ENCODE measurements at regions not wholly inside any gene's neighbourhood (a gene's known extent, or its start where the extent isn't known, plus 50 kb on each side); places are given as distances from the start of the nearest gene placed in this dataset.
"Not testable (repeated sequence)": the region's sequence is repeated elsewhere in the genome, so short reads cannot be mapped to it uniquely, and the experiment has no call there.

DNA sequence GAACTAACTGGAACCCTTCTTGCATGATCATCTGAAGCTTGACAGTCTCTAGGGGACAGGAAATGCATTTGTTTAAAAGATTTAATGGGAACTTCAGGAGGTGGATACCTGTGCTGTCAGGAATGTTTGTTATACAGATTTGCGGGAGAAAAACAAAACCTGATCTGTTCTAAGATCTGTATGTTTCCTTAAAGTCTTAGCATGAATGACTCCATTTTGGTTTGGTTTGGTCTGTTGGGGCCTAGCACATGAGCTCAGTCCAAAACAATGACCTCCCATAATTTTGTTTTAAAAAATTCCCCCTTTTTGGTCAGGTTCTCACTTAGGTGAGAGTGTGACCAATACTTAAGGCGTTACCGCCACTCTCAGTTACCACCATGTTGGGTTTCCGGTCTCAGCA, 138.7 kb downstream of the AKR1D1 start:
- H3K9me3 ChIP-seq (ENCODE audit: control insufficient read depth, insufficient read depth, low read depth, low read length), result peaks cover 55% of the 10 kb centered on the region
- H3K36me3 ChIP-seq (ENCODE audit: control insufficient read depth, insufficient read depth, low read length), result peaks cover 7% of the 10 kb centered on the region
- H3K27ac ChIP-seq (ENCODE audit: low read depth, low read length), result no peak overlapping the region
- H3K4me3 ChIP-seq (ENCODE audit: low read depth, low read length), result no peak overlapping the region
- H3K4me1 ChIP-seq (ENCODE audit: control insufficient read depth, insufficient read depth, low read length), result no peaks in the 10 kb centered on the region
- H3K9ac ChIP-seq (ENCODE audit: low read length), result no peak overlapping the region
- no peaks in the 10 kb centered on the region for H3K27me3 ChIP-seq (ENCODE audit: control insufficient read depth, insufficient read depth, low read length)

DNA sequence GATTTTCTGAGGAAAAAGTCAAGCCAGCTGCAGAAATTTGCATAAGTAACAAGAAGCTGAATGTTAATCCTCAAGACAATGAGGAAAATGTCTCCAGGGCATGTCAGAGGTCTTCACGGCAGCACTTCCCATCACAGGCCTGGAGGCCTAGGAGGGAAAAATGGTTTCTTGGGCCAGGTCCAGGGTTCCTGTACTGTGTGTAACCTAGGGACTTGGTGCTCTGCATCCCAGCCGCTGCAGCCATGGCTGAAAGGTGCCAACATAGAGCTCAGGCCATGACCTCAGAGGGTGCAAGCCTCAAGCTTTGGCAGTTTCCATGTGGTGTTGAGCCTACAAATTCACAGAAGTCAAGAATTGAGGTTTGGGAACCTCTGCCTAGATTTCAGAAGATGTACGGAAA, 144.1 kb downstream of the AKR1D1 start:
- Histone ChIP-seq H3K9me3 (ENCODE audit: control insufficient read depth, insufficient read depth, low read depth, low read length) (peaks cover 92% of the 10 kb centered on the region), H3K36me3 (ENCODE audit: control insufficient read depth, insufficient read depth, low read length) (peaks cover 16% of the 10 kb centered on the region)
- H3K4me1 ChIP-seq (ENCODE audit: control insufficient read depth, insufficient read depth, low read length); H3K4me3 ChIP-seq (ENCODE audit: low read depth, low read length); H3K9ac ChIP-seq (ENCODE audit: low read length); H3K27me3 ChIP-seq (ENCODE audit: control insufficient read depth, insufficient read depth, low read length); H3K27ac ChIP-seq (ENCODE audit: low read depth, low read length): not testable (repeated sequence)

DNA sequence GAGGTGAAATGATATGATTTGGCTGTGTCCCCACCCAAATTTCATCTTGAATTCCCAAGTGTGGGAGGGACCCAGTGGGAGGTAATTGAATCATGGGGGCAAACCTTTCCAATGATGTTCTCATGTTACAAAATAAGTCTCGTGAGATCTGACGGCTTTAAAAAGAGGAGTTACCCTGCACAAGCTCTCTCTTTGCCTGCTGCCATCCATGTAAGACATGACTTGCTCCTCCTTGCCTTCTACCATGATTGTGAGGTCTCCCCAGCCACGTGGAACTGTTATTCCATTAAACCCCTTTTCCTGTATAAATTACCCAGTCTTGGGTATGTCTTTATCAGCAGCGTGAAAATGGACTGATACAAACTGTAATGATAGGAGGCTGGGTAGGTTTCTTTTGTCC, 145.1 kb downstream of the AKR1D1 start:
- not testable (repeated sequence) for H3K27me3 ChIP-seq (ENCODE audit: control insufficient read depth, insufficient read depth, low read length); H3K4me1 ChIP-seq (ENCODE audit: control insufficient read depth, insufficient read depth, low read length); H3K9ac ChIP-seq (ENCODE audit: low read length); H3K27ac ChIP-seq (ENCODE audit: low read depth, low read length); H3K4me3 ChIP-seq (ENCODE audit: low read depth, low read length)
- H3K9me3 ChIP-seq (ENCODE audit: control insufficient read depth, insufficient read depth, low read depth, low read length), result peaks cover 82% of the 10 kb centered on the region
- peaks cover 14% of the 10 kb centered on the region for H3K36me3 ChIP-seq (ENCODE audit: control insufficient read depth, insufficient read depth, low read length)

DNA sequence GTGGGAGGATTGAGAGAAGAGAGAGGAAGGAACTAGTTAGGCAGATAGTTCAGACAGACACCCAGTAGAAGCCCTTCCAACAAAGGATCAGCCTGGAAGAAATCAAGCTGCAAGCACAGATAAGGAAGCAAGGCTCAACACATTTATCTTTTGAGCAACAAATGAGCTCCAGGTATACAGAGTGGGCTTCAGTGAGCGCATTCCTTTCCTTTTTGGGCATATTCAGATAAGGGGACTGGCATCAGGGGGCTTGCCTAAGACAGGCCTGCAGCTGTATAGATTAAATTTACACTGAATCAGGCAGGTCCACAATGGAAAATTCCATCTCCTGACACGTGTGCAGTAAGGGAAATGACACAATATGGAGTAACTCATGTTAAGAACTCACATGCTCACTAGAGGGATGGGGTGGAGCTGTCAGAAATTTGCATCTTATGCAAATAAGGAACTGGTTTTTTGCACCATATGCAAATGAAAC, 147.2 kb downstream of the AKR1D1 start:
- H3K4me1 ChIP-seq (ENCODE audit: control insufficient read depth, insufficient read depth, low read length), result no peaks in the 10 kb centered on the region
- no peaks in the 10 kb centered on the region for H3K27me3 ChIP-seq (ENCODE audit: control insufficient read depth, insufficient read depth, low read length)
- peaks cover 67% of the 10 kb centered on the region for H3K9me3 ChIP-seq (ENCODE audit: control insufficient read depth, insufficient read depth, low read depth, low read length)
- peaks cover 8% of the 10 kb centered on the region for H3K36me3 ChIP-seq (ENCODE audit: control insufficient read depth, insufficient read depth, low read length)
- no peak overlapping the region for H3K27ac ChIP-seq (ENCODE audit: low read depth, low read length)
- H3K9ac ChIP-seq (ENCODE audit: low read length), result no peak overlapping the region
- no peak overlapping the region for H3K4me3 ChIP-seq (ENCODE audit: low read depth, low read length)

DNA sequence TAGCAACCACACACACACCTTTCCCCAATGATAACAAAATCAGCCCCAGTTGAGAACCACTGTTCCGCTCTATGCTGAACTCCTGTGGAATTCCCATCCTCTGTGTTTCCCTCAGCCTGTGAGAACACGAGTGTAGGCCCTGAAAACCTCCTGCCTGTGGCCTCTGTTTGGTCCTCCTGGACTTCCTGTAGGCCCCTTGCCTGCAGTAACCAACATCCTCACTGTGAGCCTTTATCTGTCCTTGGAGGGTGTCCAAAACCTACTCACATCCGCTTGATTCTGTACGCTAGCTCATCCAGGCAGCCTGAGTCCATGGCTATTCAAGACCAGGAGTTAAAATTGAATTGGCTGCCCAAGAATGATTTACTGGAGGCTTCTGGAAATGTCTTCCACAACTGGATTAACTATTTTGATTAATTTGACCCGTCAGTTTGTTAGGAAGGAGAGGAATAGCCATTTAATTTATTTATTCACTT, 149.8 kb downstream of the AKR1D1 start:
- H3K9ac ChIP-seq (ENCODE audit: low read length), result no peak overlapping the region
- no peaks in the 10 kb centered on the region for H3K4me1 ChIP-seq (ENCODE audit: control insufficient read depth, insufficient read depth, low read length)
- no peak overlapping the region for H3K27ac ChIP-seq (ENCODE audit: low read depth, low read length)
- peaks cover 5% of the 10 kb centered on the region for H3K36me3 ChIP-seq (ENCODE audit: control insufficient read depth, insufficient read depth, low read length)
- no peaks in the 10 kb centered on the region for H3K27me3 ChIP-seq (ENCODE audit: control insufficient read depth, insufficient read depth, low read length)
- no peak overlapping the region for H3K4me3 ChIP-seq (ENCODE audit: low read depth, low read length)
- H3K9me3 ChIP-seq (ENCODE audit: control insufficient read depth, insufficient read depth, low read depth, low read length), result peaks cover 42% of the 10 kb centered on the region

DNA sequence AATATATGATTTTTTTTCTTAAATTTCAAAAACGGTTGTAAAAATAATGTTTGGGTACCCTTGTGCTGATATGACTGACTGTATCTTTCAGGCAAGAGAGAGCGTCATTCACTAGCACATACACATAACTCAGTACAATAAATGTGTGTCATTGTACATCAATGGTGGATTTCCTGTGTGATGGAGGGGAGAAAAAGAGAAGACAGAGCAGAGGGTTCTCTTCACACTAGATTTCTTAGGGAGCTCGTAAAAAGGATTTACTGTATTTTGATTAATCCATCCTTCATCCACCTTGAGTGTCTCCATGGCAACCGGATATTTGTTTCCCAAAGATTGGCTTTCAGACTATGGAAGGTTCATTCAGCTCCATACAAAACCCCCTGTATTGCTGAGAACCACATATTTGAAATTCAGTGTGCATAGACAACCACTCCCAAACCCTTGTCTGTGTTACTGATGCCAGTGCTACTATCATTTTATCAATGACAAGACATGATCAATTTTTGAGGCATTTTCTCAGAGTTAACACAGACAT, 150.6 kb downstream of the AKR1D1 start:
- Histone ChIP-seq H3K4me3 (ENCODE audit: low read depth, low read length) (no peak overlapping the region), H3K27ac (ENCODE audit: low read depth, low read length) (no peak overlapping the region), H3K27me3 (ENCODE audit: control insufficient read depth, insufficient read depth, low read length) (no peaks in the 10 kb centered on the region), H3K4me1 (ENCODE audit: control insufficient read depth, insufficient read depth, low read length) (no peaks in the 10 kb centered on the region), H3K36me3 (ENCODE audit: control insufficient read depth, insufficient read depth, low read length) (peaks cover 2% of the 10 kb centered on the region; the same call in 1 of the 2 replicates), H3K9me3 (ENCODE audit: control insufficient read depth, insufficient read depth, low read depth, low read length) (peaks cover 35% of the 10 kb centered on the region), H3K9ac (ENCODE audit: low read length) (no peak overlapping the region)

DNA sequence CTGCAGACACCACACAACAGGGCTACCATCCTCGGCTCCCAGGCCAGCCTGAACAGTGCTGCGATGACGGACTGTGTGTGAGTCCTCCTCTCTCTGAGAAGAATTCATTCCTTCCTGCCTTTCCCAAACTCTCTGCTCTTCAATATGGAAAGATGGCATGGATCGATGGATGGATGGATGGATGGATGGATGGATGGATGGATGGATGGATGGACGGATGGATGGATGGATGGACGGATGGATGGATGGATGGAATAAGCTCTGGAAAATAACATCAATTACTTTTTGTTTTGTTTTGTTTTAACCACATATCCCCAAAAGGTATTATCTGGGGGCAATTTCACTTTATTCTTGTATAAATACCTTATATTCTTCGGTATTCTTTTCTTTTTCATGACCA, 151.9 kb downstream of the AKR1D1 start:
- Histone ChIP-seq H3K4me3 (ENCODE audit: low read depth, low read length) (no peak overlapping the region), H3K27me3 (ENCODE audit: control insufficient read depth, insufficient read depth, low read length) (no peaks in the 10 kb centered on the region), H3K4me1 (ENCODE audit: control insufficient read depth, insufficient read depth, low read length) (no peaks in the 10 kb centered on the region), H3K9me3 (ENCODE audit: control insufficient read depth, insufficient read depth, low read depth, low read length) (peaks cover 30% of the 10 kb centered on the region), H3K27ac (ENCODE audit: low read depth, low read length) (no peak overlapping the region), H3K36me3 (ENCODE audit: control insufficient read depth, insufficient read depth, low read length) (no peaks in the 10 kb centered on the region), H3K9ac (ENCODE audit: low read length) (no peak overlapping the region)

DNA sequence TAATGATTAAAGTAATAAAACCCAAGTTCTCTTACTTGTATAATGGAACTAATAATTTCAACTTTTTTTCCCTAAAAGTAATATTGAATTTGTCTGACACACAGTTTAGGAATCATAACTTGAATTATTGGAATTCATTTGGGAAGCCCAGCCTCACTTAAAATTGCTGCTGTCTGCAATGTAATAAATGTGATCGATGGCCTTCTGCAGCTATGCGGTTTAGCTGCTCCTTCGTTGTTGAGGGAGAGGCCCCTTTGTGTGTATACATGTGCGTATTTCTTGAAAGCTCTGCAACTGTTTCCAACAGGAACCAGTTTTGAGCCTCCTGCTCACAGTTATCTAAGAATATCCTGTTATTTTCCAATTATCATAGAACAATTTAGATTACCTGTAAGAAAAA, 152.5 kb downstream of the AKR1D1 start:
- H3K36me3 ChIP-seq (ENCODE audit: control insufficient read depth, insufficient read depth, low read length), result no peaks in the 10 kb centered on the region
- no peaks in the 10 kb centered on the region for H3K4me1 ChIP-seq (ENCODE audit: control insufficient read depth, insufficient read depth, low read length)
- H3K27me3 ChIP-seq (ENCODE audit: control insufficient read depth, insufficient read depth, low read length), result no peaks in the 10 kb centered on the region
- H3K27ac ChIP-seq (ENCODE audit: low read depth, low read length), result no peak overlapping the region
- peaks cover 30% of the 10 kb centered on the region for H3K9me3 ChIP-seq (ENCODE audit: control insufficient read depth, insufficient read depth, low read depth, low read length)
- H3K9ac ChIP-seq (ENCODE audit: low read length), result no peak overlapping the region
- no peak overlapping the region for H3K4me3 ChIP-seq (ENCODE audit: low read depth, low read length)

DNA sequence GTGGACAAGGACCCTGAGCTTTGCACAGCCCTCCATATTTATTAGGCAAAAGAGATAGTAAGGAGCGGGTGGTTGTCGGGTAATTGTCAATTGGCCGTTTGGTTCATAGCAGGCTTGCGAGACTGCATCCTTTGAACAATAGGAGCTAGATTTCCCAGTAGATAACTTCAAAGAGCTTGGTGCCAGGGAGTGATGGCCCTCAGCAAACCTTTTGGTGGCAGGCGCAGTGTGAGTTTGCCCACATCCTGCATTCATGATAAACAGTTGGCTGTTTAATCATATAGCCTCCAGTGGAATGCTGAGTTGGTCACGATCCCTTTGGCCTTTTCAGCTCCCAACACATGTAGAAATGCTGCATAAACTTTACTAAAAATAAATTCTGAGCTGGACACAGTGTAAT, 156.9 kb downstream of the AKR1D1 start:
- Histone ChIP-seq H3K27me3 (ENCODE audit: control insufficient read depth, insufficient read depth, low read length) (no peaks in the 10 kb centered on the region), H3K4me1 (ENCODE audit: control insufficient read depth, insufficient read depth, low read length) (no peaks in the 10 kb centered on the region), H3K27ac (ENCODE audit: low read depth, low read length) (no peak overlapping the region), H3K36me3 (ENCODE audit: control insufficient read depth, insufficient read depth, low read length) (0 out of 2 replicates have a peak, but pooled peaks cover 2% of the 10 kb centered on the region), H3K9me3 (ENCODE audit: control insufficient read depth, insufficient read depth, low read depth, low read length) (peaks cover 33% of the 10 kb centered on the region), H3K9ac (ENCODE audit: low read length) (no peak overlapping the region), H3K4me3 (ENCODE audit: low read depth, low read length) (no peak overlapping the region)

DNA sequence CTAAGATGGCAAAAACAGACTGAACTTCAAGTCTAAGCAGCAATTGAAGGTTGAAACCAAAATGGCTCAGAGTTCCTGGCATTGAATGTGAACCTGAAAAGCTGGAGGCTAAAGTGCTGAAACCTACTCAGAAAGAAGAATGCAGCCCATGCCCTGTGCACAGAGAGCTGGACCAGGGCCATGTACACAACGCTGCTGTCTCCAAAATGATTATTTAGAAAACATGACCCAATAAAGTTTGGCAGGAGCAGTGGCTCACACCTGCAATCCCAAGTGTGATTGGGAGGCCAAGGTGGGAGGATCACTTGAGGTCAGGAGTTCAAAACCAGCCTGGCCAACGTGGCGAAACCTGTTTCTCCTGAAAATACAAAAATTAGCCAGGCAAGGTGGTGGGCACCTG, 158.9 kb downstream of the AKR1D1 start:
- Histone ChIP-seq H3K27ac (ENCODE audit: low read depth, low read length) (no peak overlapping the region), H3K9me3 (ENCODE audit: control insufficient read depth, insufficient read depth, low read depth, low read length) (peaks cover 46% of the 10 kb centered on the region), H3K9ac (ENCODE audit: low read length) (no peak overlapping the region)

DNA sequence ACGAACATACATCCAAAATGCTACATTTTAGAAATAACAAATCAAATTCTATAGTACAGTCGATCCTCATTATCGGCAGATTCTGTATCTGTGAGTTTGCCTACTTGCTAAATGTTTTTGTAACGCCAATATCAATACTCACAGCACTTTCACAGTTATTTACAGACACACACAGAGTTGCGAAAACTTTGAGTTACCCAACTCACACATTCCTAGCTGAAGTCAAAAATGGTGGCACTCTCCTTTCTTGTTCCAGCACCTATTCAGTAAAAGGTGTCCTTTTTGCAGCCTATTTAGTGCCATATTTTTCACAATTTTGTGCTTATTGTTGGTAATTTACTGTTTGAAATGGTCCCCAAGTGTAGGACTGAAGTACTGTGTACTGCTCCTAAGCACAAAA, 161.7 kb downstream of the AKR1D1 start:
- Histone ChIP-seq H3K4me3 (ENCODE audit: low read depth, low read length) (no peak overlapping the region), H3K9me3 (ENCODE audit: control insufficient read depth, insufficient read depth, low read depth, low read length) (peaks cover 38% of the 10 kb centered on the region), H3K9ac (ENCODE audit: low read length) (no peak overlapping the region), H3K27ac (ENCODE audit: low read depth, low read length) (no peak overlapping the region), H3K36me3 (ENCODE audit: control insufficient read depth, insufficient read depth, low read length) (peaks cover 8% of the 10 kb centered on the region), H3K4me1 (ENCODE audit: control insufficient read depth, insufficient read depth, low read length) (peaks cover 5% of the 10 kb centered on the region), H3K27me3 (ENCODE audit: control insufficient read depth, insufficient read depth, low read length) (no peaks in the 10 kb centered on the region)

More for the DNA sequence above, 158.9 kb downstream of the AKR1D1 start:
- H3K4me1 ChIP-seq (ENCODE audit: control insufficient read depth, insufficient read depth, low read length), result no peaks in the 10 kb centered on the region
- no peak overlapping the region for H3K4me3 ChIP-seq (ENCODE audit: low read depth, low read length)
- H3K27me3 ChIP-seq (ENCODE audit: control insufficient read depth, insufficient read depth, low read length), result no peaks in the 10 kb centered on the region
- H3K36me3 ChIP-seq (ENCODE audit: control insufficient read depth, insufficient read depth, low read length), result peaks cover 8% of the 10 kb centered on the region
